ENCODE measurements at regions not wholly inside any gene's neighbourhood (a gene's known extent, or its start where the extent isn't known, plus 50 kb on each side); places are given as distances from the start of the nearest gene placed in this dataset.
A peak's percentile ranks its signal among the peaks of the same experiment; 100 is the strongest.

- TF ChIP-seq CTCF (IDR thresholded peaks at IDR 0.05; ENCODE audit: low read depth, low read length, missing input control) (peak; percentile 59), REST (IDR thresholded peaks at IDR 0.05) (no peak), JUND (IDR thresholded peaks at IDR 0.05) (no peak), RXRA (IDR thresholded peaks at IDR 0.05) (no peak), MAX (IDR thresholded peaks at IDR 0.05) (no peak), RAD21 (IDR thresholded peaks at IDR 0.05) (peak; percentile 76 to 81), FOXA1 (IDR thresholded peaks at IDR 0.05) (no peak), SP1 (IDR thresholded peaks at IDR 0.05) (no peak), ZBTB33 (IDR thresholded peaks at IDR 0.05) (no peak), EGR1 (IDR thresholded peaks at IDR 0.05; ENCODE audit: low read depth in 2 of 2) (no peak), YY1 (IDR thresholded peaks at IDR 0.05) (peak; percentile 16), TAF1 (conservative IDR thresholded peaks at IDR 0.05) (no peak), GABPA (IDR thresholded peaks at IDR 0.05 in 1 of 2, conservative IDR thresholded peaks at IDR 0.05 in 1 of 2) (no peak)
These were observed 410.5 kb upstream of the CADM2 start for GRCh38 chr3:84547971-84548970.

Data from liver (tissue), 3 donors.